HuH-7 (cell line): ENCODE measurements at regions not wholly inside any gene's neighbourhood (a gene's known extent, or its start where the extent isn't known, plus 50 kb on each side); places are given as distances from the start of the nearest gene placed in this dataset.
"Not testable (repeated sequence)": the region's sequence is repeated elsewhere in the genome, so short reads cannot be mapped to it uniquely, and the experiment has no call there.

Experiments used
- DNase-seq: peaks from one replicate; pipeline ENCODE4 v3.0.0; 2011; ENCODE audit warnings: low spot score

- no peak for DNase-seq
Observed at GRCh38 chr19:5257155-5258045, 83.2 kb downstream of the PTPRS start.

- no peak for DNase-seq
Observed at GRCh38 chr19:5255602-5256231, 84.9 kb downstream of the PTPRS start.

- no peak for DNase-seq
Observed at GRCh38 chr19:5254944-5255343, 85.7 kb downstream of the PTPRS start.

- DNase-seq, result no peak
Observed at GRCh38 chr19:5254543-5254942, 86.1 kb downstream of the PTPRS start.

- DNase-seq, result peak; percentile 40
Observed at GRCh38 chr19:5253406-5254110, 87.1 kb downstream of the PTPRS start.

GRCh38 chr19:5251096-5252065, 89.2 kb downstream of the PTPRS start:
- DNase-seq, result no peak

- DNase-seq, result no peak
Observed at GRCh38 chr19:5250127-5250659, 90.4 kb downstream of the PTPRS start.

GRCh38 chr19:5249526-5249925, 91.1 kb downstream of the PTPRS start:
- DNase-seq, result no peak

GRCh38 chr19:5247957-5248705, 92.5 kb downstream of the PTPRS start:
- no peak for DNase-seq

GRCh38 chr19:5246554-5247155, 94.0 kb downstream of the PTPRS start:
- DNase-seq, result no peak

- DNase-seq, result no peak
Observed at GRCh38 chr19:5245631-5246553, 94.7 kb downstream of the PTPRS start.

GRCh38 chr19:5244351-5244750, 96.3 kb downstream of the PTPRS start:
- no peak for DNase-seq

GRCh38 chr19:5243878-5244277, 96.7 kb downstream of the PTPRS start:
- no peak for DNase-seq

- not testable (repeated sequence) for DNase-seq
Observed at GRCh38 chr19:5241896-5242295, 98.7 kb downstream of the PTPRS start.

GRCh38 chr19:5240011-5240410, 100.6 kb downstream of the PTPRS start:
- DNase-seq, result no peak

GRCh38 chr19:5238700-5239099, 101.9 kb downstream of the PTPRS start:
- DNase-seq, result no peak

- DNase-seq, result no peak
Observed at GRCh38 chr19:5237939-5238480, 102.6 kb downstream of the PTPRS start.

- DNase-seq, result no peak
Observed at GRCh38 chr19:5237190-5237780, 103.3 kb downstream of the PTPRS start.
